RWPE1 (cell line): ENCODE measurements at regions not wholly inside any gene's neighbourhood (a gene's known extent, or its start where the extent isn't known, plus 50 kb on each side); places are given as distances from the start of the nearest gene placed in this dataset.
"Not testable (repeated sequence)": the region's sequence is repeated elsewhere in the genome, so short reads cannot be mapped to it uniquely, and the experiment has no call there.

Experiments used
- CTCF ChIA-PET: fragments of 350-600 bp; sonication (Branson Sonifier 250); formaldehyde crosslinking; extraction: SDS; loops from one replicate; lab custom pipeline; 2021; lab: Yijun Ruan, JAX
- POLR2A ChIA-PET: fragments of 400-600 bp; formaldehyde crosslinking; extraction: SDS; loops from one replicate; lab custom pipeline; 2020; ENCODE audit warnings: antibody characterized with exemption; ENCODE audit not compliant: low non-redundant PET; lab: Yijun Ruan, JAX
- DNase-seq: peaks from one replicate; pipeline ENCODE4 v3.0.0; 2012; ENCODE audit warnings: low spot score
- H3K27ac ChIP-seq: fragments of 450-650 bp; 2 replicates; pipeline ENCODE4 v1.5.1; 2017
- CTCF ChIP-seq: fragments of 450-650 bp; conservative IDR thresholded peaks from 2 replicates; pipeline ENCODE4 v1.5.1; 2017; ENCODE audit warnings: low read depth, mild to moderate bottlenecking

GRCh38 chr7:26944501-26945358 is 80.3 kb upstream of the SKAP2 start:
- ChIA-PET CTCF (interaction anchor here (0.6 kb wide), 1 partner anchor 674 kb away, joined by 3 read pairs; no protein-coding TSS in a partner anchor), POLR2A (no interaction called here)
- no peak overlapping the region for H3K27ac ChIP-seq
- no peak for DNase-seq
- no peak for TF ChIP-seq CTCF

GRCh38 chr7:26937939-26938623 is 73.7 kb upstream of the SKAP2 start:
- peak; percentile 31 for DNase-seq
- H3K27ac ChIP-seq, result no peak overlapping the region
- POLR2A ChIA-PET, result no interaction called here
- TF ChIP-seq CTCF, result no peak
- CTCF ChIA-PET, result interaction anchor here (0.5 to 0.6 kb wide), 3 partner anchors 60 to 192 kb away, joined by 3 to 6 read pairs (median 3); partner anchors contain the start of gene HOXA4

- no peak for TF ChIP-seq CTCF
Measured at GRCh38 chr7:26937306-26937705, 72.9 kb upstream of the SKAP2 start.

GRCh38 chr7:26932616-26933015 is 68.2 kb upstream of the SKAP2 start:
- DNase-seq, H3K27ac ChIP-seq, POLR2A ChIA-PET, CTCF ChIA-PET: not testable (repeated sequence)

More at GRCh38 chr7:26937306-26937705, 72.9 kb upstream of the SKAP2 start:
- DNase-seq, result no peak
- H3K27ac ChIP-seq, result no peak overlapping the region
- POLR2A ChIA-PET, result no interaction called here
- CTCF ChIA-PET, result interaction anchor here (0.6 kb wide), 1 partner anchor 60 kb away, joined by 3 read pairs; no protein-coding TSS in a partner anchor

- POLR2A ChIA-PET, result no interaction called here
- no peak overlapping the region for H3K27ac ChIP-seq
- CTCF ChIA-PET, result interaction anchor here (0.7 kb wide), 1 partner anchor 9 kb away, joined by 4 read pairs; no protein-coding TSS in a partner anchor
- no peak for TF ChIP-seq CTCF
- DNase-seq, result no peak
Measured at GRCh38 chr7:26930845-26931244, 66.5 kb upstream of the SKAP2 start.

- DNase-seq, result no peak
- ChIA-PET POLR2A (no interaction called here), CTCF (interaction anchor here (0.6 kb wide), 1 partner anchor 12 kb away, joined by 3 read pairs; no protein-coding TSS in a partner anchor)
- TF ChIP-seq CTCF, result no peak
- no peak overlapping the region for H3K27ac ChIP-seq
Measured at GRCh38 chr7:26930201-26930600, 65.8 kb upstream of the SKAP2 start.
